PC-9 (cell line): ENCODE measurements at regions not wholly inside any gene's neighbourhood (a gene's known extent, or its start where the extent isn't known, plus 50 kb on each side); places are given as distances from the start of the nearest gene placed in this dataset.

ENCODE experiments used
- CTCF ChIP-seq: fragments of 200-600 bp; sonication (generic); conservative IDR thresholded peaks from 2 replicates; pipeline ENCODE4 v1.6.1; 2017; ENCODE audit warnings: mixed run types, antibody characterized with exemption, mild to moderate bottlenecking, moderate library complexity
- EZH2 ChIP-seq: fragments of 200-600 bp; sonication (generic); IDR thresholded peaks from 2 replicates; pipeline ENCODE4 v1.8.0; 2017; ENCODE audit warnings: antibody characterized with exemption, low read depth

DNA sequence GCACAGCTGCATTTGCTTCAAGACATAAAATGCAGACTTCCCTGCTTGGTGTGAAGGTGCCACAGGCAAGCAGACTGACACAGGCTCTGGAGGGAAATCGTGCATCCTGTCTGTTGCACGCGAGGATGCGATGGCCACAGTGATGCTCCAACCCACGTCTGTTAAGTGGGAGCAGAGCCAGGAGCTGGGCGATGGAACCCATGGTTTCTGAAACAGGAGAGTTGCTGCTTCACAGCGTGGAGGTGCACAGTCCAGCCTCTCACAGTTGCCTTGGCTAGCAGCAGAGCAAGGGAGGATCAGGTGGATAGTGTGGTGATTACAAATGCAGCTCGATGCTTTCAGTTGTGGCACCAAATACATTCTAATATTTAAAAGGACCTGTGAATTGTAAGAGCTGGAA, 108.8 kb downstream of the TENT4A start:
- TF ChIP-seq CTCF (no peak), EZH2 (no peak)
